ENCODE measurements at regions not wholly inside any gene's neighbourhood (a gene's known extent, or its start where the extent isn't known, plus 50 kb on each side); places are given as distances from the start of the nearest gene placed in this dataset.

GRCh38 chr3:110918963-110919362 lies 152.7 kb upstream of the NECTIN3 start:
- no peaks in the 10 kb centered on the region for H3K9me3 ChIP-seq (ENCODE audit: low read depth)
- H3K27ac ChIP-seq = no peak overlapping the region
- no peak for DNase-seq (ENCODE audit: low spot score)
- H3K79me2 ChIP-seq = peaks cover 50% of the 10 kb centered on the region
- H3K36me3 ChIP-seq (replicated peaks; ENCODE audit: insufficient read depth, low read depth) = peaks cover 4% of the 10 kb centered on the region
- H4K20me1 ChIP-seq (ENCODE audit: insufficient read depth, poor library complexity, severe bottlenecking) = no peaks in the 10 kb centered on the region
- no peak overlapping the region for H2AFZ ChIP-seq
- H3K27me3 ChIP-seq = no peaks in the 10 kb centered on the region
- H3K4me2 ChIP-seq = no peak overlapping the region
- no peaks in the 10 kb centered on the region for H3K4me1 ChIP-seq (ENCODE audit: insufficient read depth)
- 98% methylated on average over 4 of the region's 4 CpGs for WGBS (ENCODE audit: low lambda C conversion rate, missing lambda C conversion rate)
- no peaks in the 10 kb centered on the region for H3K9me2 ChIP-seq (replicated peaks; ENCODE audit: insufficient read depth)
- no peak overlapping the region for H3K4me3 ChIP-seq
- TF ChIP-seq, protein P1, sequence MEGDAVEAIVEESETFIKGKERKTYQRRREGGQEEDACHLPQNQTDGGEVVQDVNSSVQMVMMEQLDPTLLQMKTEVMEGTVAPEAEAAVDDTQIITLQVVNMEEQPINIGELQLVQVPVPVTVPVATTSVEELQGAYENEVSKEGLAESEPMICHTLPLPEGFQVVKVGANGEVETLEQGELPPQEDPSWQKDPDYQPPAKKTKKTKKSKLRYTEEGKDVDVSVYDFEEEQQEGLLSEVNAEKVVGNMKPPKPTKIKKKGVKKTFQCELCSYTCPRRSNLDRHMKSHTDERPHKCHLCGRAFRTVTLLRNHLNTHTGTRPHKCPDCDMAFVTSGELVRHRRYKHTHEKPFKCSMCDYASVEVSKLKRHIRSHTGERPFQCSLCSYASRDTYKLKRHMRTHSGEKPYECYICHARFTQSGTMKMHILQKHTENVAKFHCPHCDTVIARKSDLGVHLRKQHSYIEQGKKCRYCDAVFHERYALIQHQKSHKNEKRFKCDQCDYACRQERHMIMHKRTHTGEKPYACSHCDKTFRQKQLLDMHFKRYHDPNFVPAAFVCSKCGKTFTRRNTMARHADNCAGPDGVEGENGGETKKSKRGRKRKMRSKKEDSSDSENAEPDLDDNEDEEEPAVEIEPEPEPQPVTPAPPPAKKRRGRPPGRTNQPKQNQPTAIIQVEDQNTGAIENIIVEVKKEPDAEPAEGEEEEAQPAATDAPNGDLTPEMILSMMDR (IDR thresholded peaks at IDR 0.05; ENCODE audit: poor library complexity) = no peak
- TF ChIP-seq EZH2phosphoT487 (IDR thresholded peaks at IDR 0.05; ENCODE audit: low read depth, severe bottlenecking, unreplicated experiment) (no peak), EZH2 (IDR thresholded peaks at IDR 0.05; ENCODE audit: borderline replicate concordance) (no peak)

DNA sequence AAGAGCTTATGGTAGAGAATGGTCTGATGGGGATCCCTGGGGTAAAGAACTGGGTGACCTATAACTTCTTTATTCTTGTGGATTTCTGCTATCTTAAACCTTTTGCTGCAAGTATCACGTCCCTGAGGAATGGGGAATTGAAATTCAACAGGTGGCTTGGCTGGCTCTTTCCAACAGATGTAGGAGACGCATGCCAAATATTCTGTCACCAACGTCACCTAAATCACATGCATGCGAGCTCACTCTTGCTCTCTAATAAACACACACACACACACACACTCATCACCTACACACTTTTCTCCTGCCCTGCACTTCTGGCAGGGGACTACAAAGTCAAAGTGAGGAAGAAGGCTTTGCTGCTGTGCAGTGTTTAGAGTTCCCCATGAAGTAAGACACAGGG lies 145.8 kb upstream of the NECTIN3 start:
- Histone ChIP-seq H3K4me1 (ENCODE audit: insufficient read depth) (no peaks in the 10 kb centered on the region), H3K9me3 (ENCODE audit: low read depth) (no peaks in the 10 kb centered on the region), H3K79me2 (peaks cover 81% of the 10 kb centered on the region), H3K36me3 (replicated peaks; ENCODE audit: insufficient read depth, low read depth) (peaks cover 3% of the 10 kb centered on the region), H3K27me3 (no peaks in the 10 kb centered on the region), H3K4me3 (no peak overlapping the region), H2AFZ (no peak overlapping the region), H3K9me2 (replicated peaks; ENCODE audit: insufficient read depth) (no peaks in the 10 kb centered on the region), H4K20me1 (ENCODE audit: insufficient read depth, poor library complexity, severe bottlenecking) (peaks cover 24% of the 10 kb centered on the region), H3K4me2 (no peak overlapping the region), H3K27ac (no peak overlapping the region)
- 75% methylated on average over 4 of the region's 4 CpGs for WGBS (ENCODE audit: low lambda C conversion rate, missing lambda C conversion rate)
- no peak for DNase-seq (ENCODE audit: low spot score)
- TF ChIP-seq EZH2phosphoT487 (IDR thresholded peaks at IDR 0.05; ENCODE audit: low read depth, severe bottlenecking, unreplicated experiment) = no peak

- Histone ChIP-seq H3K4me3 (no peak overlapping the region), H3K79me2 (peaks cover 83% of the 10 kb centered on the region), H3K9me3 (ENCODE audit: low read depth) (no peaks in the 10 kb centered on the region), H3K4me1 (ENCODE audit: insufficient read depth) (no peaks in the 10 kb centered on the region), H4K20me1 (ENCODE audit: insufficient read depth, poor library complexity, severe bottlenecking) (peaks cover 37% of the 10 kb centered on the region), H3K9me2 (replicated peaks; ENCODE audit: insufficient read depth) (no peaks in the 10 kb centered on the region), H3K27me3 (no peaks in the 10 kb centered on the region), H2AFZ (no peak overlapping the region), H3K4me2 (no peak overlapping the region), H3K27ac (no peak overlapping the region), H3K36me3 (replicated peaks; ENCODE audit: insufficient read depth, low read depth) (no peaks in the 10 kb centered on the region)
- no peak for TF ChIP-seq EZH2 (IDR thresholded peaks at IDR 0.05; ENCODE audit: borderline replicate concordance)
- TF ChIP-seq EZH2phosphoT487 (IDR thresholded peaks at IDR 0.05; ENCODE audit: low read depth, severe bottlenecking, unreplicated experiment) = no peak
- TF ChIP-seq, protein P1 (IDR thresholded peaks at IDR 0.05; ENCODE audit: poor library complexity) = no peak
- WGBS (ENCODE audit: low lambda C conversion rate, missing lambda C conversion rate) = 85% methylated on average over 1 of the region's 1 CpG
- no peak for DNase-seq (ENCODE audit: low spot score)
These were observed 143.5 kb upstream of the NECTIN3 start for GRCh38 chr3:110928016-110928662.

GRCh38 chr3:110929816-110930215 lies 141.8 kb upstream of the NECTIN3 start:
- Histone ChIP-seq H4K20me1 (ENCODE audit: insufficient read depth, poor library complexity, severe bottlenecking) (peaks cover 48% of the 10 kb centered on the region), H2AFZ (no peak overlapping the region), H3K4me3 (no peak overlapping the region), H3K4me1 (ENCODE audit: insufficient read depth) (no peaks in the 10 kb centered on the region), H3K4me2 (no peak overlapping the region), H3K9me3 (ENCODE audit: low read depth) (no peaks in the 10 kb centered on the region), H3K79me2 (peaks cover 85% of the 10 kb centered on the region), H3K27me3 (no peaks in the 10 kb centered on the region), H3K36me3 (replicated peaks; ENCODE audit: insufficient read depth, low read depth) (no peaks in the 10 kb centered on the region), H3K9me2 (replicated peaks; ENCODE audit: insufficient read depth) (no peaks in the 10 kb centered on the region), H3K27ac (no peak overlapping the region)
- no peak for TF ChIP-seq EZH2phosphoT487 (IDR thresholded peaks at IDR 0.05; ENCODE audit: low read depth, severe bottlenecking, unreplicated experiment)
- TF ChIP-seq EZH2 (IDR thresholded peaks at IDR 0.05; ENCODE audit: borderline replicate concordance) = no peak
- TF ChIP-seq, protein P1 (IDR thresholded peaks at IDR 0.05; ENCODE audit: poor library complexity) = no peak
- DNase-seq (ENCODE audit: low spot score) = no peak
